Loucy (cell line): ENCODE measurements at regions not wholly inside any gene's neighbourhood (a gene's known extent, or its start where the extent isn't known, plus 50 kb on each side); places are given as distances from the start of the nearest gene placed in this dataset.

ENCODE experiments used
- H2AFZ ChIP-seq: fragments of 200-600 bp; sonication (generic); 2 replicates; pipeline ENCODE4 v1.6.0; 2016; ENCODE audit warnings: antibody characterized with exemption, mild to moderate bottlenecking, low read length, moderate library complexity
- H3F3A ChIP-seq: fragments of 200-600 bp; 2 replicates; pipeline ENCODE4 v1.6.0; 2016; ENCODE audit warnings: antibody characterized with exemption, low read depth, mild to moderate bottlenecking
- H3K27me3 ChIP-seq: fragments of 200-600 bp; sonication (generic); 2 replicates; pipeline ENCODE4 v1.6.1; 2014; ENCODE audit warnings: low read length, mild to moderate bottlenecking; ENCODE audit not compliant: insufficient read depth, poor library complexity, severe bottlenecking
- H3K36me3 ChIP-seq: fragments of 200-600 bp; sonication (generic); 2 replicates; pipeline ENCODE4 v1.6.1; 2016; ENCODE audit warnings: low read length; ENCODE audit not compliant: insufficient read depth
- H3K4me1 ChIP-seq: fragments of 200-600 bp; sonication (generic); 2 replicates; pipeline ENCODE4 v1.5.1; 2014; ENCODE audit warnings: low read length, mild to moderate bottlenecking; ENCODE audit not compliant: insufficient read depth, poor library complexity, severe bottlenecking
- H3K4me2 ChIP-seq: fragments of 200-600 bp; sonication (generic); 2 replicates; pipeline ENCODE4 v1.6.0; 2014; ENCODE audit warnings: antibody characterized with exemption, low read length, low read depth, mild to moderate bottlenecking; ENCODE audit not compliant: poor library complexity, severe bottlenecking
- H3K4me3 ChIP-seq: fragments of 200-600 bp; sonication (generic); 2 replicates; pipeline ENCODE4 v1.5.1; 2014; ENCODE audit warnings: low read length, mild to moderate bottlenecking, mixed read lengths; ENCODE audit not compliant: poor library complexity, severe bottlenecking
- H3K79me2 ChIP-seq: fragments of 200-600 bp; sonication (generic); 2 replicates; pipeline ENCODE4 v1.6.1; 2014; ENCODE audit warnings: low read length; ENCODE audit not compliant: insufficient read depth
- H3K9ac ChIP-seq: fragments of 200-600 bp; sonication (generic); 2 replicates; pipeline ENCODE4 v1.6.0; 2014; ENCODE audit warnings: mild to moderate bottlenecking, low read depth, low read length, moderate library complexity; ENCODE audit not compliant: poor library complexity, severe bottlenecking
- H3K9me2 ChIP-seq: fragments of 200-600 bp; sonication (generic); replicated peaks from 2 replicates; pipeline ENCODE4 v1.6.1; 2016; ENCODE audit warnings: low read depth, low read length, mixed read lengths
- H3K9me3 ChIP-seq: fragments of 200-600 bp; sonication (generic); 2 replicates; pipeline ENCODE4 v1.6.1; 2014; ENCODE audit warnings: mild to moderate bottlenecking, antibody characterized with exemption, low read length, low read depth; ENCODE audit not compliant: insufficient read depth
- H4K20me1 ChIP-seq: fragments of 200-600 bp; sonication (generic); 2 replicates; pipeline ENCODE4 v1.6.0; 2014; ENCODE audit warnings: antibody characterized with exemption, low read length, mild to moderate bottlenecking; ENCODE audit not compliant: insufficient read depth, poor library complexity, severe bottlenecking
- CTCF ChIP-seq: fragments of 200-600 bp; sonication (generic); conservative IDR thresholded peaks from 2 replicates; pipeline ENCODE4 v1.5.1; 2014; ENCODE audit warnings: mild to moderate bottlenecking, antibody characterized with exemption, low read length
- EZH2phosphoT487 ChIP-seq: fragments of 200-600 bp; IDR thresholded peaks from 2 replicates; pipeline ENCODE4 v1.6.1; 2018; ENCODE audit warnings: antibody characterized with exemption, mild to moderate bottlenecking, moderate library complexity, borderline replicate concordance

GRCh38 chr18:40937386-40937785, 1017.6 kb upstream of the PIK3C3 start:
- no peaks in the 10 kb centered on the region for H3K79me2 ChIP-seq
- no peak overlapping the region for H2AFZ ChIP-seq
- no peak overlapping the region for H3K4me2 ChIP-seq
- H3K4me3 ChIP-seq: no peak overlapping the region
- H3K27me3 ChIP-seq: no peaks in the 10 kb centered on the region
- no peaks in the 10 kb centered on the region for H3F3A ChIP-seq
- no peaks in the 10 kb centered on the region for H3K9me2 ChIP-seq
- H3K9me3 ChIP-seq: no peaks in the 10 kb centered on the region
- H4K20me1 ChIP-seq: no peaks in the 10 kb centered on the region
- TF ChIP-seq EZH2phosphoT487 (no peak), CTCF (no peak)
- H3K9ac ChIP-seq: no peak overlapping the region
- H3K36me3 ChIP-seq: no peaks in the 10 kb centered on the region
- no peaks in the 10 kb centered on the region for H3K4me1 ChIP-seq

DNA sequence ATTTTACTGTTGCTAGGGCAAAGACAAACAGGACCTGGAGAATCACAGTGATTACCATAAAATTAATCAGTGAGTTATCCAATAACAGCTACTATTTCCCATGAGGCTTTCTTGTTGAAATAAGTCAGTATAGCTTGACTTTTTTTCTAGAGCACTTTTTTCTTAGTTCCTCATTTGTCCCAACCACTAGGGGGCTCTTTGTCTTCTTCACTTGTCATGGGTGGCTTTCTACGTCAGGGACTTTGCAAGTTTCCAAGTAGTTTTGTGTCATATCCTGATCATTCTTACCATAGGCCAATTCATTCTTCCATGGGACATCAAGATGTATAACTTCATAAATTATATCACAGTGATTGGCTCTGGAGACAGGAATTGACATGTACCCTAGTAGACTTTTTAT, 1019.6 kb upstream of the PIK3C3 start:
- Histone ChIP-seq H3K9me2 (no peaks in the 10 kb centered on the region), H3K4me2 (no peak overlapping the region), H3F3A (no peaks in the 10 kb centered on the region), H3K36me3 (no peaks in the 10 kb centered on the region), H3K9me3 (no peaks in the 10 kb centered on the region), H4K20me1 (no peaks in the 10 kb centered on the region), H3K79me2 (no peaks in the 10 kb centered on the region), H3K27me3 (no peaks in the 10 kb centered on the region), H3K4me1 (no peaks in the 10 kb centered on the region), H3K4me3 (no peak overlapping the region), H3K9ac (no peak overlapping the region), H2AFZ (no peak overlapping the region)
- TF ChIP-seq EZH2phosphoT487: no peak
- peak; percentile 55 for TF ChIP-seq CTCF

- Histone ChIP-seq H3K4me1 (no peaks in the 10 kb centered on the region), H3K27me3 (no peaks in the 10 kb centered on the region), H3K36me3 (no peaks in the 10 kb centered on the region), H3K4me3 (no peak overlapping the region), H3K4me2 (no peak overlapping the region), H3K9ac (no peak overlapping the region), H3K9me3 (no peaks in the 10 kb centered on the region), H2AFZ (no peak overlapping the region), H3K9me2 (no peaks in the 10 kb centered on the region), H4K20me1 (no peaks in the 10 kb centered on the region), H3K79me2 (no peaks in the 10 kb centered on the region), H3F3A (no peaks in the 10 kb centered on the region)
- TF ChIP-seq CTCF: no peak
- TF ChIP-seq EZH2phosphoT487: no peak
Observed at GRCh38 chr18:40932862-40933261, 1022.2 kb upstream of the PIK3C3 start.
